Esophagus muscularis mucosa (tissue), 3 donors: ENCODE measurements at regions not wholly inside any gene's neighbourhood (a gene's known extent, or its start where the extent isn't known, plus 50 kb on each side); places are given as distances from the start of the nearest gene placed in this dataset.
"Not testable (repeated sequence)": the region's sequence is repeated elsewhere in the genome, so short reads cannot be mapped to it uniquely, and the experiment has no call there.

Experiments
- CTCF ChIP-seq, 3 experiments: fragments of 200-600 bp in 2 of 3; fragments of 450-650 bp in 1 of 3; sonication (generic) in 2 of 3; IDR thresholded peaks; one replicate each; pipeline ENCODE4 v1.5.1; 2017 to 2019; ENCODE audit warnings: antibody characterized with exemption in 3 of 3, mild to moderate bottlenecking in 2 of 3, moderate library complexity in 1 of 3
- POLR2A ChIP-seq: fragments of 450-650 bp; IDR thresholded peaks from one replicate; pipeline ENCODE4 v1.6.1; 2017; ENCODE audit warnings: antibody characterized with exemption, moderate library complexity, mild to moderate bottlenecking, low read depth
- POLR2AphosphoS5 ChIP-seq, 2 donors: sonication (generic); formaldehyde crosslinking; IDR thresholded peaks; one replicate each; pipeline ENCODE4 v1.6.1; 2017; ENCODE audit warnings: antibody characterized with exemption in 2 of 2

GRCh38 chr12:84406720-84407119 is 505.9 kb downstream of the SLC6A15 start:
- not testable (repeated sequence) for TF ChIP-seq POLR2AphosphoS5 (IDR thresholded peaks at IDR 0.05); CTCF (IDR thresholded peaks at IDR 0.05); POLR2A
